Prostate gland (tissue), 2 donors: ENCODE measurements at regions not wholly inside any gene's neighbourhood (a gene's known extent, or its start where the extent isn't known, plus 50 kb on each side); places are given as distances from the start of the nearest gene placed in this dataset.
"Not testable (repeated sequence)": the region's sequence is repeated elsewhere in the genome, so short reads cannot be mapped to it uniquely, and the experiment has no call there.

Experiments used
- DNase-seq: peaks from one replicate; pipeline ENCODE4 v3.0.0-alpha.2; 2019; ENCODE audit warnings: low spot score
- H3K27ac ChIP-seq, 2 donors: fragments of 200-600 bp; sonication (generic); 2 replicates each; pipeline ENCODE4 v1.5.1; 2017 to 2019
- H3K27me3 ChIP-seq: fragments of 200-600 bp; sonication (generic); replicated peaks from 2 replicates; pipeline ENCODE4 v1.5.1; 2019; ENCODE audit not compliant: insufficient read depth
- H3K36me3 ChIP-seq, 2 donors: fragments of 200-600 bp; sonication (generic); 1 replicate in 1 of 2; 2 replicates in 1 of 2; pipeline versions ENCODE4 v1.5.1 to v1.8.1; 2017 to 2019
- H3K4me1 ChIP-seq: fragments of 200-600 bp; sonication (generic); replicated peaks from 2 replicates; pipeline ENCODE4 v1.5.1; 2019
- H3K4me3 ChIP-seq, 2 donors: fragments of 200-600 bp; sonication (generic); 2 replicates each; pipeline ENCODE4 v1.5.1; 2017 to 2019
- H3K9me3 ChIP-seq: fragments of 200-600 bp; sonication (generic); 2 replicates; pipeline ENCODE4 v1.5.1; 2017
- CTCF ChIP-seq, 4 experiments: fragments of 200-600 bp in 2 of 4; fragments of 450-650 bp in 2 of 4; sonication (generic) in 2 of 4; IDR thresholded peaks; 1 replicate in 3 of 4; 2 replicates in 1 of 4; pipeline ENCODE4 v1.5.1; 2016 to 2019; ENCODE audit warnings: antibody characterized with exemption in 4 of 4, mild to moderate bottlenecking in 2 of 4, moderate library complexity in 2 of 4
- POLR2A ChIP-seq: fragments of 450-650 bp; IDR thresholded peaks from one replicate; pipeline ENCODE4 v1.6.1; 2016; ENCODE audit warnings: antibody characterized with exemption, mild to moderate bottlenecking
- POLR2AphosphoS5 ChIP-seq: sonication (generic); formaldehyde crosslinking; IDR thresholded peaks from one replicate; pipeline ENCODE4 v1.6.1; 2017; ENCODE audit warnings: antibody characterized with exemption
- WGBS: methylation state at CpG from one replicate; pipeline ENCODE4 v1.1.5; 2018; 5-methylcytosine and 5-hydroxymethylcytosine counted together
- intact Hi-C: fragments of 100-400 bp; cut with DNase I; formaldehyde crosslinking; loops from one replicate; pipeline ENCODE4 v1.14.2; 2022

GRCh38 chr10:76815505-76815904, 822.1 kb downstream of the KCNMA1 start:
- H3K4me1 ChIP-seq, H3K4me3 ChIP-seq, DNase-seq, intact Hi-C loops, H3K9me3 ChIP-seq, H3K27ac ChIP-seq, H3K36me3 ChIP-seq, H3K27me3 ChIP-seq: not testable (repeated sequence)
- 81% methylated on average over 9 of the region's 9 CpGs for WGBS

GRCh38 chr10:76811430-76811829, 826.2 kb downstream of the KCNMA1 start:
- DNase-seq, result no peak
- no peak overlapping the region for H3K4me3 ChIP-seq
- H3K27ac ChIP-seq, result no peak overlapping the region
- no peaks in the 10 kb centered on the region for H3K36me3 ChIP-seq
- no peaks in the 10 kb centered on the region for H3K27me3 ChIP-seq
- H3K4me1 ChIP-seq, result no peaks in the 10 kb centered on the region
- H3K9me3 ChIP-seq, result no peaks in the 10 kb centered on the region
- no peak for TF ChIP-seq POLR2A
- TF ChIP-seq POLR2AphosphoS5, result no peak
- TF ChIP-seq CTCF (IDR thresholded peaks at IDR 0.05), result no peak
- intact Hi-C loops, result no loop called here

- no peak overlapping the region for H3K27ac ChIP-seq
- TF ChIP-seq POLR2AphosphoS5 (no peak), POLR2A (no peak), CTCF (IDR thresholded peaks at IDR 0.05) (no peak)
- H3K9me3 ChIP-seq, result no peaks in the 10 kb centered on the region
- H3K27me3 ChIP-seq, result no peaks in the 10 kb centered on the region
- no peaks in the 10 kb centered on the region for H3K4me1 ChIP-seq
- no peaks in the 10 kb centered on the region for H3K36me3 ChIP-seq
- intact Hi-C loops, result no loop called here
- 75% methylated on average over 4 of the region's 4 CpGs for WGBS
- DNase-seq, result no peak
- H3K4me3 ChIP-seq, result no peak overlapping the region
Measured at GRCh38 chr10:76788452-76788811, 849.2 kb downstream of the KCNMA1 start.

GRCh38 chr10:76787746-76788451, 849.7 kb downstream of the KCNMA1 start:
- Histone ChIP-seq H3K27me3 (no peaks in the 10 kb centered on the region), H3K9me3 (no peaks in the 10 kb centered on the region), H3K4me3 (no peak overlapping the region), H3K27ac (no peak overlapping the region), H3K4me1 (no peaks in the 10 kb centered on the region), H3K36me3 (no peaks in the 10 kb centered on the region)
- intact Hi-C loops, result no loop called here
- WGBS, result 93% methylated on average over 3 of the region's 3 CpGs
- TF ChIP-seq POLR2A (no peak), CTCF (IDR thresholded peaks at IDR 0.05) (no peak), POLR2AphosphoS5 (no peak)
- no peak for DNase-seq

- no peak overlapping the region for H3K4me3 ChIP-seq
- no peaks in the 10 kb centered on the region for H3K4me1 ChIP-seq
- H3K27ac ChIP-seq, result no peak overlapping the region
- no peaks in the 10 kb centered on the region for H3K27me3 ChIP-seq
- no peak for TF ChIP-seq CTCF (IDR thresholded peaks at IDR 0.05)
- TF ChIP-seq POLR2A, result no peak
- TF ChIP-seq POLR2AphosphoS5, result no peak
- intact Hi-C loops, result no loop called here
- no peaks in the 10 kb centered on the region for H3K36me3 ChIP-seq
- WGBS, result 84% methylated on average over 4 of the region's 4 CpGs
- no peak for DNase-seq
- H3K9me3 ChIP-seq, result no peaks in the 10 kb centered on the region
Measured at GRCh38 chr10:76786504-76787072, 851.0 kb downstream of the KCNMA1 start.
